ENCODE measurements at regions not wholly inside any gene's neighbourhood (a gene's known extent, or its start where the extent isn't known, plus 50 kb on each side); places are given as distances from the start of the nearest gene placed in this dataset.
"Not testable (repeated sequence)": the region's sequence is repeated elsewhere in the genome, so short reads cannot be mapped to it uniquely, and the experiment has no call there.

DNA sequence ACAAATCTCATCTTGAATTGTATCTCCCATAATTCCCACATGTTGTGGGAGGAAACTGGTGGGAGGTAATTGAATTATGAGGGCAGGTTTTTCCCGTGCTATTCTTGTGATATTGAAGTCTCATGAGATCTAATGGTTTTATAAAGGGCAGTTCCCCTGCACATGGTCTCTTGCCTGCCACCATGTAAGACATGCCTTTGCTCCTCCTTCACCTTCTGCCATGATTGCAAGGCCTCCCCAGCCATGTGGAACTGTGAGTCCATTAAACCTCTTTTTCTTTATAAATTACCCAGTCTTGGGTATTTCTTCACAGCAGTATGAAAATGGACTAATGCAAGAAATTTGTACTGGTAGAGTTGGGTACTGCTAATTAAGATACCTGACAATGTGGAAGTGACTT lies 84.6 kb downstream of the UTRN start:
- TF ChIP-seq EZH2phosphoT487 (IDR thresholded peaks at IDR 0.05; ENCODE audit: borderline replicate concordance, low read length): not testable (repeated sequence)
- TF ChIP-seq, protein P1, sequence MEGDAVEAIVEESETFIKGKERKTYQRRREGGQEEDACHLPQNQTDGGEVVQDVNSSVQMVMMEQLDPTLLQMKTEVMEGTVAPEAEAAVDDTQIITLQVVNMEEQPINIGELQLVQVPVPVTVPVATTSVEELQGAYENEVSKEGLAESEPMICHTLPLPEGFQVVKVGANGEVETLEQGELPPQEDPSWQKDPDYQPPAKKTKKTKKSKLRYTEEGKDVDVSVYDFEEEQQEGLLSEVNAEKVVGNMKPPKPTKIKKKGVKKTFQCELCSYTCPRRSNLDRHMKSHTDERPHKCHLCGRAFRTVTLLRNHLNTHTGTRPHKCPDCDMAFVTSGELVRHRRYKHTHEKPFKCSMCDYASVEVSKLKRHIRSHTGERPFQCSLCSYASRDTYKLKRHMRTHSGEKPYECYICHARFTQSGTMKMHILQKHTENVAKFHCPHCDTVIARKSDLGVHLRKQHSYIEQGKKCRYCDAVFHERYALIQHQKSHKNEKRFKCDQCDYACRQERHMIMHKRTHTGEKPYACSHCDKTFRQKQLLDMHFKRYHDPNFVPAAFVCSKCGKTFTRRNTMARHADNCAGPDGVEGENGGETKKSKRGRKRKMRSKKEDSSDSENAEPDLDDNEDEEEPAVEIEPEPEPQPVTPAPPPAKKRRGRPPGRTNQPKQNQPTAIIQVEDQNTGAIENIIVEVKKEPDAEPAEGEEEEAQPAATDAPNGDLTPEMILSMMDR (conservative IDR thresholded peaks at IDR 0.05; ENCODE audit: low read depth, low read length): not testable (repeated sequence)

Measured in PC-3 (cell line).